ENCODE measurements at regions not wholly inside any gene's neighbourhood (a gene's known extent, or its start where the extent isn't known, plus 50 kb on each side); places are given as distances from the start of the nearest gene placed in this dataset.
"Not testable (repeated sequence)": the region's sequence is repeated elsewhere in the genome, so short reads cannot be mapped to it uniquely, and the experiment has no call there.

GRCh38 chrX:23458957-23459356 is 124.3 kb downstream of the PTCHD1 start:
- not testable (repeated sequence) for DNase-seq; H3K27ac ChIP-seq; H3K4me3 ChIP-seq (ENCODE audit: low read depth, low read length); H3K27me3 ChIP-seq (ENCODE audit: insufficient read depth, low read depth, severe bottlenecking); H3K36me3 ChIP-seq; H3K9me3 ChIP-seq (ENCODE audit: severe bottlenecking)

- H3K27me3 ChIP-seq (ENCODE audit: insufficient read depth, low read depth, severe bottlenecking): peaks cover under 1% of the 10 kb centered on the region
- TF ChIP-seq CTCF (IDR thresholded peaks at IDR 0.05; ENCODE audit: low read depth, low read length): no peak
- H3K27ac ChIP-seq: no peak overlapping the region
- no peak overlapping the region for H3K4me3 ChIP-seq (ENCODE audit: low read depth, low read length)
- no peaks in the 10 kb centered on the region for H3K9me3 ChIP-seq (ENCODE audit: severe bottlenecking)
- H3K36me3 ChIP-seq: no peaks in the 10 kb centered on the region
- DNase-seq: no peak
Measured at GRCh38 chrX:23465105-23465791, 130.6 kb downstream of the PTCHD1 start.

GRCh38 chrX:23465985-23466384 is 131.3 kb downstream of the PTCHD1 start:
- Histone ChIP-seq H3K4me3 (ENCODE audit: low read depth, low read length) (no peak overlapping the region), H3K36me3 (no peaks in the 10 kb centered on the region), H3K27me3 (ENCODE audit: insufficient read depth, low read depth, severe bottlenecking) (no peaks in the 10 kb centered on the region), H3K9me3 (ENCODE audit: severe bottlenecking) (no peaks in the 10 kb centered on the region), H3K27ac (no peak overlapping the region)
- no peak for DNase-seq
- TF ChIP-seq CTCF (IDR thresholded peaks at IDR 0.05; ENCODE audit: low read depth, low read length): no peak

GRCh38 chrX:23478056-23478455 is 143.4 kb downstream of the PTCHD1 start:
- TF ChIP-seq CTCF (IDR thresholded peaks at IDR 0.05; ENCODE audit: low read depth, low read length): no peak
- Histone ChIP-seq H3K27me3 (ENCODE audit: insufficient read depth, low read depth, severe bottlenecking) (peaks cover 5% of the 10 kb centered on the region), H3K4me3 (ENCODE audit: low read depth, low read length) (no peak overlapping the region), H3K36me3 (no peaks in the 10 kb centered on the region), H3K9me3 (ENCODE audit: severe bottlenecking) (no peaks in the 10 kb centered on the region), H3K27ac (no peak overlapping the region)
- DNase-seq: no peak

- Histone ChIP-seq H3K36me3 (no peaks in the 10 kb centered on the region), H3K4me3 (ENCODE audit: low read depth, low read length) (no peak overlapping the region), H3K27me3 (ENCODE audit: insufficient read depth, low read depth, severe bottlenecking) (peaks cover 5% of the 10 kb centered on the region), H3K9me3 (ENCODE audit: severe bottlenecking) (no peaks in the 10 kb centered on the region), H3K27ac (no peak overlapping the region)
- no peak for TF ChIP-seq CTCF (IDR thresholded peaks at IDR 0.05; ENCODE audit: low read depth, low read length)
- DNase-seq: no peak
Measured at GRCh38 chrX:23478561-23478960, 143.9 kb downstream of the PTCHD1 start.

- TF ChIP-seq CTCF (IDR thresholded peaks at IDR 0.05; ENCODE audit: low read depth, low read length): no peak
- Histone ChIP-seq H3K4me3 (ENCODE audit: low read depth, low read length) (no peak overlapping the region), H3K27ac (no peak overlapping the region), H3K36me3 (no peaks in the 10 kb centered on the region), H3K27me3 (ENCODE audit: insufficient read depth, low read depth, severe bottlenecking) (peaks cover 5% of the 10 kb centered on the region), H3K9me3 (ENCODE audit: severe bottlenecking) (no peaks in the 10 kb centered on the region)
- DNase-seq: no peak
Measured at GRCh38 chrX:23482561-23482960, 147.9 kb downstream of the PTCHD1 start.
